Suppressor macrophage (primary cell): ENCODE measurements at regions not wholly inside any gene's neighbourhood (a gene's known extent, or its start where the extent isn't known, plus 50 kb on each side); places are given as distances from the start of the nearest gene placed in this dataset.
"Not testable (repeated sequence)": the region's sequence is repeated elsewhere in the genome, so short reads cannot be mapped to it uniquely, and the experiment has no call there.

Source experiments
- DNase-seq, 4 experiments: peaks; one replicate each; pipeline ENCODE4 v3.0.0-alpha.2; 2020 to 2022

DNA sequence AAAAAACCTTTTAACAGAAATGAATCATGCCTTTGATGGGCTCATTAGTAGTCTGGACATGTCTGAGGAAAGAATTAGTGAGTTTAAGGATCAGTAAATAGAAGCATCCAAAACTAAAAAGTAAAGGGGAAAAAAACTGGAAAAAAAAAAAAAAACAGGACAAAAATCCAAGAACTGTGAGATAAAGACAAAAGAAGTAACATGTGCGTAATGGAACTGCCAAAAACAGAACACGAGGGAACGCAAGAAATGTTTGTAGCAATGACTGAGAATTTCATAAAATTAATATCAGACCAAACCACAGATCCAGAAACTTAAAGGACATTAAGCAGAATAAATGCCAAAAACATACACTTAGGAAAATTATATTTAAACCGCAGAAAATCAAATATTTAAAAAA is 77.4 kb downstream of the MS4A13 start:
- no peak for DNase-seq

DNA sequence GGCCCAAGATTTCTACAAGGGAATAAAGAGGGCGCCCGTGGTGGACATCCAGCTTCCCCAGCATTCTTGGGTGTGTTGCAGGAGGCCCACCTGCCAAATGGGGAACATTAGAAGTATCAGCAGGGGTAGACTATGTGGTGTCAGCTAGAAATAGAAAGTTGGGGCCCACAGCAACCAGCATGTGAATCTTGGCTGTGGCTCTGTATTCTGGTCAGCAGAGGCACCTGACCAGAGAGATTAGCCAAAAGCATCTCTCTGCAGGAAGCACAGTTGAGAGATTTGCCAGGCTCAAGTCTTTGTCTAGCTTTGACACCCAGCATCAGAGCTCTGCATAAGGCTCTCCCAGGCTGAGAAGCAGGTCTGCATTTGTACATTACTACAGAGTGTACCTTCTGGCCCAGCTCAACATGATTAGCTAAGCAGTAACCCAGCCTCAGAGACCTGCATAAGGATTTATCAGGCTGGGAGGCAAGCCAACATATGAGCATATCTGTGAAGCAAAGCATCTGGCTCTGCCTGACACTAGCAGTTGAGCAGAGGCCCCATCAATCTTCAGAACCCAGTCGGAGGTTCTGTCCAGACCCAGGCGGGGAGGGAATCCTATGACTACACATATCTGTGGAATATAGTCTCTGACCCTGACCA is 79.9 kb downstream of the MS4A13 start:
- no peak for DNase-seq

DNA sequence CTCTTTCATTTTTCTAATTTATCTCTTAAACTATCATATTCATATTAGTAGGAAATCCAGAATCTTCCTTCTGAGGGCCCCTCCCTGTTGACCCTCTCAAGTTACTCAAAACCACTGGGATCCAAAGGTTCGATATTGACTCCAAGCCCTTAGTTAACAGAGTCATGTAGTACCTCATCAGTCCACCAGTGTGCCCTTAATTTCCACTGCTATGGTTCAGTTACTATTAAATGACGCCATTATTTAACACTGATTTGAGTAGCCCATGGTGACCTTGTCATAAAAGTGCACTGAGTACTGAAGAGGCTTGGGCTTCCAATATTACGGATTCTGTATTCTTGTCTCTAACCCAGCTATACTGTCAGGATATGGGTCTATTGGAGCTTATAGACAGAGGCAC is 91.9 kb upstream of the MS4A8 start:
- no peak for DNase-seq

DNA sequence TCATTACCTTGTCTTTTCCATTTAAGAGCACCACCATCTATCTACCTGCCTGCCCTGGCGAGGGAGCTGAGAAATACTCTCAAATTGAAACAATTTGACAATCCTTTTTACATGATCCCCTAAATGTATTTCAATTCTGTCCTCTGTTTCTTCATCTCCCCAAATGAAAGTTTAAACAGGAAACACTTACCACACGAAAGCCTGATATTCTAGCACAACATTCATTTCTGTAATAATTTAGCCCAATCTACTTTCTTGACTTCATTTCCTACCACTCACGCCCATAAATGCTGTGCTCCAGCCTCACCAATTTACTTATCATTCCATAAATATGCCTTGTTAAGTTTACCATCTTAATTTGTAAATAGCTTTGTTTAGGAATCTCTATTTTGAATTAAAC is 89.8 kb upstream of the MS4A8 start:
- DNase-seq: no peak

DNA sequence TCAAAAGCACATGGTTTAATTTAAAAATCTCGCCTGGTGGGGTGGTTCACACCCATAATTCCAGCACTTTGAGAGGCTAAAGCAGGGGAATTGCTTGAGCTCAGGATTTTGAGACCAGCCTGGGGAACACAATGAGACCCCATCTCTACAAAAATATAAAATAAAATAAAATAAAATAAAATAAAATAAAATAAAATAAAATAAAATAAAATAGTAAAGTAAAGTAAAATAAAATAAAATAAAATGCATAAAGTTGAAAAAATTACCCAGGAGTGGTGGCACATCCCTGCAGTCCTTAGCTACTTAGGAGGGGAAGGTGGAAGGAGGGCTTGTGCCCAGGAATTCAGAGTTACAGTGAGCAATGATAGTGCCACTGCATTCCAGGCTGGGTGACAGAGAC is 88.7 kb upstream of the MS4A8 start:
- no peak for DNase-seq

DNA sequence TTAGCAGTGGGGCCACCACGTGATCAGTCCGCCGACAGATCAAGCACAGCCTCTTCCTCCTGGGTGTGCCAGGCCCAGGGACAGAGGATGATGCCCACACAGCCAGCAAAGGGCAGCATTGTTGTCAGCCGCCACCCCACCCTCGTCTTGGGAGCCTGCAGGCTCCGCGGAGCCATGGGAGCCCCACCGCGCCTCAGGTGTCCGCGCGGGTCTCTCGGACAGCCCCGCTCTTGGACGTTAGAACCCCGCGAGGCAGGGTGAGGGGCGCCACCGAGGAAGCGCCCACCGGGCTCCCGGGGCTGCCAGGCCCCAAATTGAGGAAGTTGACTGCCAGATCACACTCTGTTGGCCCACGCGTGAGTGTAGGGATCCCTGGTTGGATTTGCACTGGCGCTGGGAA is 83.9 kb upstream of the MS4A8 start:
- no peak for DNase-seq

DNA sequence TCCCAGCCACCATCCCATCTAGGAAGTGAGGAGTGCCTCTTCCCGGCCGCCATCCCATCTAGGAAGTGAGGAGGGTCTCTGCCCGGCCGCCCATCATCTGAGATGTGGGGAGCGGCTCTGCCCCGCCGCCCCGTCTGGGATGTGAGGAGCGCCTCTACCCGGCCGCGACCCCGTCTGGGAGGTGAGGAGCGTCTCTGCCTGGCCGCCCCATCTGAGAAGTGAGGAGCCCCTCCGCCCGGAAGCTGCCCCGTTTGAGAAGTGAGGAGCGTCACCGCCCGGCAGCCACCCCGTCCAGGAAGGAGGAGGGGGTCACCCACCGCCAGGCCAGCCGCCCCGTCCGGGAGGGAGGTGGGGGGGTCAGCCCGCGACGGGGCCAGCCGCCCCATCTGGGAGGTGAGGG is 77.5 kb upstream of the MS4A8 start:
- not testable (repeated sequence) for DNase-seq

DNA sequence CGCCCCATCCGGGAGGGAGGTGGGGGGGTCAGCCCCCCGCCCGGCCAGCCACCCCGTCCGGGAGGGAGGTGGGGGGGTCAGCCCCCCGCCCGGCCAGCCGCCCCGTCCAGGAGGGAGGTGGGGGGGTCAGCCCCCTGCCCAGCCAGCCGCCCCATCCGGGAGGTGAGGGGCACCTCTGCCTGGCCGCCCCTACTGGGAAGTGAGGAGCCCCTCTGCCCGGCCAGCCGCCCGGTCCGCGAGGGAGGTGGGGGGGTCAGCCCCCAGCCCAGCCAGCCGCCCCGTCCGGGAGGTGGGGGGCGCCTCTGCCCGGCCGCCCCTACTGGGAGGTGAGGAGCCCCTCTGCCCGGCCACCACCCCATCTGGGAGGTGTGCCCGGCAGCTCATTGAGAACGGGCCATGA is 76.6 kb upstream of the MS4A8 start:
- not testable (repeated sequence) for DNase-seq

DNA sequence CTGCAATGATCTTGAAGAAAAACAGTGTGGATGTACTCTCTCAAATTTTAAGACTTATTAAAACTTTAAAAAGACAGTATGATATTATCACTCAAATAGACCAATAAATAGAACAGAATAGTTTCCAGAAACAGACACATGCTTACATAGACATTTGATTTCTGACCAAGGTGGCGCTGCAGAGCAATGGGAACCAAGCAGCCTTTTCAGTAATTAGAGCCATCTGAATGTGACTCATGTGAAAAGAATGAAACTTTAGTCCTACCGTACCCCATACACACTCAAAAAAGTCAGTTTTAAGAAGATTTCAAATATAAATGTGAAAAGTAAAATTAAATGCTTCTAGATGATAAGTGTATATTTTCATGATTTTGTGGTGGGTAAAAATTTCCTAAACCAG is 74.2 kb upstream of the MS4A8 start:
- peak in 3 of 4 experiments; percentile 16 to 39 (median 35) for DNase-seq

DNA sequence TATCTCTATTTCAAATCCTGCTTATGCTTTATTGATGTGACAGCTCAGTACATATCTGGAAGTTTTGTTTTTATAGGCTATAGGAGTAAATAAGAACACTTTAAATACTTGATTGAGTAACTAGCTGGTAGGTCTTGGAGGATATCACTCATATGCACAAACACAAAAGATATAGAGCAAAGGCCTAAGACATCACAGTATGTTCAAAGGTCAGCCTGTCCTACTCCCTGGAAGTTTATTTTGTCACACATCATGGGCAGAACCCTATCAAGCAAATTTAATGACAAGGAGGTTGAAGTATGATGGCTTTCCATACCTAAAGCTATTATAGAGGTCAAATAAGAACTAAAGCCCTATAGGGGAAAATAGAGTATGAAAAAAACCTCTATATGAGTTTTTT is 70.0 kb upstream of the MS4A8 start:
- DNase-seq: no peak

DNA sequence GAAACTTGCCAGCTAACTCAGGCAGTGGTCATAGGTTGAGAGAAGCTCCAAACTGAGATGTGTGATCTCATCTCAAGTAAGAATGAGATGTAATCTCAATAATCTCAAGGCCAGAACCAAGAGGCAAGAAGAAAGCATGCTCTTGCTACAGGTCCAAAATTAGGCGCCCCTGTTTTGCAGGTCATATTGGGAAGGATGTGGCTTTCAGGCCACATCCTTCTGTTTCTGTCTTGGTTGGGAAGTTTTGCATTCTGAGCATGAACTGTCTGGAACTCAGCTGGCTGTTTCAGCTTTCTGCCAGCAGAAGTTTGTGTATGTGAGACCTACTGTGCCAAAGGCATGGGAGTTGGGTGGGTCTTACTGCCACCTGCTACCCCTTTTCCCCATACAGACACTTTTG is 67.5 kb upstream of the MS4A8 start:
- DNase-seq: no peak

DNA sequence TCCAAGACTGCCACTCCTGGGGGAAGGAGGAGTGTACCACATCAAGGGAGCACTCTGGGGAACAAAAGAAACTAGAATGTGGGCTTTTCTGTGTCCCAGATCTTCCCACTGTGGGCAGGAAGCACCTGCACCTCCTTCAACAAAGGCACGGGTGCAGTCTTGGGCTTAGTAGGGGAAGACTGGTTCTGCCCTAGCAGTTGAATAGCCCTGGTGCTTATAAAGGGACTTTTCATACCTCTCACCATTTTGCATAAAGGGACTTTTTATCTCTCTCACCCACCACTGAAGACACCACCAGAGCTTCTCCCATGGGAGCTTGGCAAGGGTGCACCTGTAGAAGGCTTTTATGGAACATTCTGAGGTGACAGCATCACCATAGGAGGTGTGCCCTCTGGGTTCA is 65.8 kb upstream of the MS4A8 start:
- DNase-seq: no peak

DNA sequence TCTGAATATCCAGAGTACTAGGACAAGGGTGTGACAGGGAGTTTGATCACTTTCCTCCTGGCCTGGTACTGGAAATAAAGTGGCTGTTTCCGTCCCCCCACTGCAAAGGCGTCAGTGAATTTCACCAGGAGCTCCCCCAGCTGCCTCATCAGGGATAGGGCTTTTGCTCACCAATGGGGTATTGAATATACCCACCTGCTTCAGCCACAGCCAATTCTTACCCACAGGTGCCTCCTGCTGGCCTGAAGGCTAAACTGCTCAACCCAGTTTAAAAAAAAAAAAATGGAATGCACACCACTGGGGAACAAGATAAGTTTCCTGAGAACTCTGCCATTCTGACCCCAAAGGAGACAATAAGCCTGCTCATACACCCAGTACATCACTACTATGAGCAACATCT is 65.3 kb upstream of the MS4A8 start:
- peak; percentile 7 to 41 (median 28) for DNase-seq

DNA sequence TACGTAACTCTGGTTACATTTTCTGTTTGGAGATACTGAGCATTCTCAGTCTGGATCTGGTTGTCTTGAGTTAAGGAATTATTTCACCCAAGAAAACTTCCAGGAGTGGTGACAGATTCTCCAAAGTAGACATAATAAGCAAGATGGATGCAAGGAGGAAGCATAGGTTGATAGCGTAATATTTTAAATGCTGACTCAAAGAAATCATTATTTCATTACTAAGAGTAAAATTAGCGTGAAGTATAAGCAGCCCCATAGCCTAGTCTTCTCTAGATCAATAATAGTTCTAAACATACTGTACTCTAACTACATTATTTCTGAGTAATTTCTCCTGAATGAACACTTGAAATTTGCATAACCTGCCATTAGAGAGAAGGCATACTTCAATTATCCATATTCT is 57.5 kb upstream of the MS4A8 start:
- DNase-seq: no peak

DNA sequence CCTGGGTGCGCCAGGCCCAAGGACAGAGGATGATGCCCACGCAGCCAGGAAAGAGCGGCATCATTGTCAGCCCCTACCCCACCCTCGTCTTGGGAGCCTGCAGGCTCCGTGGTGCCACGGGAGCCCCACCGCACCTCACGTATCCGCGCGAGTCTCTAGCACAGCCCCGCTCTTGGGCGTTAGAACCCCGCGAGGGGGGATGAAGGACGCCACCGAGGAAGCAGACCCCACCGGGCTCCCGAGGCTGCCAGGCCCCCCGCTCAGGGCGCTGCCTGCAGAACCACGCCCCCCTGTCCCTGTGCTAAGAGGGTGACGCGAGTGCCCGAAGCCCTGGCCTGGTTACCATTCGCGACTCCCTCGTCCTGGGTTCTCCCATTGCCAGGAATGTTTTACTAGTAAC is 52.3 kb upstream of the MS4A8 start:
- DNase-seq: no peak
